Common myeloid progenitor, CD34-positive (primary cell): ENCODE measurements at regions not wholly inside any gene's neighbourhood (a gene's known extent, or its start where the extent isn't known, plus 50 kb on each side); places are given as distances from the start of the nearest gene placed in this dataset.

ENCODE experiments used
- CTCF ChIA-PET: fragments of 350-600 bp; sonication (Branson Sonifier 250); formaldehyde crosslinking; loops from one replicate; lab custom pipeline; 2021; ENCODE audit warnings: antibody characterized with exemption; lab: Charles Lee
- POLR2A ChIA-PET: fragments of 350-600 bp; sonication (Branson Sonifier 250); formaldehyde crosslinking; loops from one replicate; lab custom pipeline; 2021; ENCODE audit warnings: antibody characterized with exemption; lab: Charles Lee
- DNase-seq, 3 donors: peaks; one replicate each; pipeline versions ENCODE4 v3.0.0 to v3.0.0-alpha.2; 2013
- H3K27ac ChIP-seq, 2 experiments: 1 replicate in 1 of 2; 2 replicates in 1 of 2; pipeline ENCODE4 v1.7.0; 2013; ENCODE audit warnings: inconsistent platforms in 2 of 2, low read length in 2 of 2, mild to moderate bottlenecking in 2 of 2, low read depth in 1 of 2, moderate library complexity in 1 of 2; ENCODE audit not compliant: severe bottlenecking in 2 of 2, insufficient read depth in 1 of 2, poor library complexity in 1 of 2
- H3K27me3 ChIP-seq, 5 experiments: replicated peaks in 2 of 5; 1 replicate in 3 of 5; 2 replicates in 2 of 5; pipeline versions ENCODE4 v1.6.1 to v1.7.0; 2013; ENCODE audit warnings: low read length in 4 of 5, mild to moderate bottlenecking in 2 of 5, moderate library complexity in 2 of 5, inconsistent platforms in 1 of 5; ENCODE audit not compliant: insufficient read depth in 5 of 5, control insufficient read depth in 4 of 5
- H3K36me3 ChIP-seq, 4 experiments: 1 replicate in 2 of 4; 2 replicates in 2 of 4; pipeline versions ENCODE4 v1.6.1 to v1.7.0; 2013; ENCODE audit warnings: low read length in 3 of 4, control low read depth in 1 of 4, mild to moderate bottlenecking in 1 of 4; ENCODE audit not compliant: control insufficient read depth in 4 of 4, insufficient read depth in 4 of 4
- H3K4me1 ChIP-seq, 4 experiments: 1 replicate in 3 of 4; 2 replicates in 1 of 4; pipeline versions ENCODE4 v1.6.1 to v1.7.1; 2013; ENCODE audit warnings: low read length in 3 of 4, mild to moderate bottlenecking in 3 of 4, control low read depth in 1 of 4, inconsistent platforms in 1 of 4, moderate library complexity in 1 of 4; ENCODE audit not compliant: control insufficient read depth in 4 of 4, insufficient read depth in 4 of 4; ENCODE audit errors: control extremely low read depth in 1 of 4
- H3K4me3 ChIP-seq, 7 experiments: 1 replicate in 4 of 7; 2 replicates in 3 of 7; pipeline versions ENCODE4 v1.5.1 to v1.7.0; 2013; ENCODE audit warnings: mild to moderate bottlenecking in 7 of 7, low read length in 6 of 7, moderate library complexity in 6 of 7, inconsistent platforms in 2 of 7, low read depth in 2 of 7, control low read depth in 1 of 7; ENCODE audit not compliant: insufficient read depth in 4 of 7, control insufficient read depth in 1 of 7; ENCODE audit errors: extremely low read depth in 1 of 7
- H3K9me3 ChIP-seq, 5 experiments: 1 replicate in 4 of 5; 2 replicates in 1 of 5; pipeline versions ENCODE4 v1.6.1 to v1.7.1; 2013; ENCODE audit warnings: low read length in 4 of 5, mild to moderate bottlenecking in 2 of 5, inconsistent platforms in 1 of 5, low read depth in 1 of 5, moderate library complexity in 1 of 5; ENCODE audit not compliant: control insufficient read depth in 4 of 5, insufficient read depth in 2 of 5; ENCODE audit errors: control extremely low read depth in 1 of 5
- WGBS: methylation state at CpG from one replicate; pipeline ENCODE4 v1.1.5; 2013; ENCODE audit not compliant: insufficient coverage; 5-methylcytosine and 5-hydroxymethylcytosine counted together

- peaks cover 0 to 3% (median 1%) of the 10 kb centered on the region in 5 experiments for H3K27me3 ChIP-seq
- no peaks in the 10 kb centered on the region for H3K4me1 ChIP-seq
- 100% methylated on average over 3 of the region's 5 CpGs for WGBS
- DNase-seq: no peak
- no peaks in the 10 kb centered on the region for H3K36me3 ChIP-seq
- H3K9me3 ChIP-seq: peaks cover 0 to 6% (median 0%) of the 10 kb centered on the region in 5 experiments
- no peak overlapping the region for H3K27ac ChIP-seq
- ChIA-PET CTCF (no interaction called here), POLR2A (no interaction called here)
- H3K4me3 ChIP-seq: no peak overlapping the region
Measured at GRCh38 chr2:133854603-133855200, 286.4 kb upstream of the NCKAP5 start.

GRCh38 chr2:133855526-133855925, 287.3 kb upstream of the NCKAP5 start:
- H3K4me3 ChIP-seq: no peak overlapping the region
- H3K27me3 ChIP-seq: peaks cover 0 to 3% (median 1%) of the 10 kb centered on the region in 5 experiments
- H3K9me3 ChIP-seq: peaks cover 0 to 6% (median 0%) of the 10 kb centered on the region in 5 experiments
- POLR2A ChIA-PET: no interaction called here
- CTCF ChIA-PET: no interaction called here
- no CpG with 5 or more reads among the region's 4 CpGs for WGBS
- no peak for DNase-seq
- no peaks in the 10 kb centered on the region for H3K4me1 ChIP-seq
- H3K36me3 ChIP-seq: no peaks in the 10 kb centered on the region
- H3K27ac ChIP-seq: no peak overlapping the region

GRCh38 chr2:133856678-133857077, 288.4 kb upstream of the NCKAP5 start:
- H3K27ac ChIP-seq: no peak overlapping the region
- no peaks in the 10 kb centered on the region for H3K4me1 ChIP-seq
- no peak overlapping the region for H3K4me3 ChIP-seq
- no peaks in the 10 kb centered on the region for H3K36me3 ChIP-seq
- CTCF ChIA-PET: no interaction called here
- H3K9me3 ChIP-seq: peaks cover 0 to 6% (median 0%) of the 10 kb centered on the region in 5 experiments
- DNase-seq: no peak
- peaks cover 0 to 3% (median 0%) of the 10 kb centered on the region in 5 experiments for H3K27me3 ChIP-seq
- POLR2A ChIA-PET: no interaction called here

GRCh38 chr2:133859578-133859977, 291.3 kb upstream of the NCKAP5 start:
- no peaks in the 10 kb centered on the region for H3K36me3 ChIP-seq
- no peaks in the 10 kb centered on the region for H3K4me1 ChIP-seq
- 90% methylated on average over 6 of the region's 6 CpGs for WGBS
- H3K9me3 ChIP-seq: no peaks in the 10 kb centered on the region
- H3K27ac ChIP-seq: no peak overlapping the region
- POLR2A ChIA-PET: no interaction called here
- no peak for DNase-seq
- H3K27me3 ChIP-seq: peaks cover 0 to 3% (median 0%) of the 10 kb centered on the region in 5 experiments
- H3K4me3 ChIP-seq: no peak overlapping the region
- CTCF ChIA-PET: no interaction called here

GRCh38 chr2:133862400-133862977, 294.2 kb upstream of the NCKAP5 start:
- H3K4me3 ChIP-seq: no peak overlapping the region
- no peak overlapping the region for H3K27ac ChIP-seq
- H3K9me3 ChIP-seq: no peaks in the 10 kb centered on the region
- no peak for DNase-seq
- ChIA-PET CTCF (interaction anchor here (0.7 to 2.0 kb wide), 2 partner anchors 18 to 589 kb away, joined by 3 to 6 read pairs; no protein-coding TSS in a partner anchor), POLR2A (no interaction called here)
- H3K27me3 ChIP-seq: peaks cover 0 to 5% (median 0%) of the 10 kb centered on the region in 5 experiments
- H3K36me3 ChIP-seq: no peaks in the 10 kb centered on the region
- no peaks in the 10 kb centered on the region for H3K4me1 ChIP-seq
- 92% methylated on average over 4 of the region's 4 CpGs for WGBS

GRCh38 chr2:133863106-133863800, 295.0 kb upstream of the NCKAP5 start:
- Histone ChIP-seq H3K4me3 (no peak overlapping the region), H3K4me1 (no peaks in the 10 kb centered on the region), H3K27ac (no peak overlapping the region), H3K27me3 (peaks cover 0 to 5% (median 0%) of the 10 kb centered on the region in 5 experiments), H3K36me3 (no peaks in the 10 kb centered on the region), H3K9me3 (no peaks in the 10 kb centered on the region)
- CTCF ChIA-PET: interaction anchor here (0.7 kb wide), 1 partner anchor 588 kb away, joined by 3 read pairs; no protein-coding TSS in a partner anchor
- POLR2A ChIA-PET: no interaction called here
- DNase-seq: no peak
- WGBS: 93% methylated on average over 7 of the region's 8 CpGs

GRCh38 chr2:133865141-133865540, 296.9 kb upstream of the NCKAP5 start:
- no peaks in the 10 kb centered on the region for H3K36me3 ChIP-seq
- H3K27me3 ChIP-seq: peaks cover 0 to 5% (median 0%) of the 10 kb centered on the region in 5 experiments
- ChIA-PET POLR2A (no interaction called here), CTCF (interaction anchor here (1.1 kb wide), 1 partner anchor 21 kb away, joined by 3 read pairs; no protein-coding TSS in a partner anchor)
- no peaks in the 10 kb centered on the region for H3K4me1 ChIP-seq
- DNase-seq: no peak
- no peaks in the 10 kb centered on the region for H3K9me3 ChIP-seq
- 86% methylated on average over 1 of the region's 1 CpG for WGBS
- no peak overlapping the region for H3K4me3 ChIP-seq
- no peak overlapping the region for H3K27ac ChIP-seq
